ENCODE measurements at regions not wholly inside any gene's neighbourhood (a gene's known extent, or its start where the extent isn't known, plus 50 kb on each side); places are given as distances from the start of the nearest gene placed in this dataset.

- H3K23ac ChIP-seq (ENCODE audit: insufficient read length): no peak overlapping the region
- DNase-seq (ENCODE audit: low read depth in 1 of 2, low spot score in 2 of 2): no peak
- no peak for FAIRE-seq
- WGBS, 2 experiments (ENCODE audit: extremely low coverage in 1 of 2, insufficient coverage in 1 of 2, insufficient read length in 1 of 2, insufficient replicate concordance in 2 of 2, low coverage in 1 of 2, low lambda C conversion rate in 2 of 2, missing lambda C conversion rate in 1 of 2): 92% methylated on average over 14 of the region's 14 CpGs; no CpG with 5 or more reads in 1 of the 2 experiments
- no peak overlapping the region for H3K4me2 ChIP-seq (ENCODE audit: insufficient read depth in 1 of 2, low read depth in 2 of 2, low read length in 2 of 2)
- no peak overlapping the region for H3K18ac ChIP-seq (ENCODE audit: extremely low read depth, low read length)
- no peak overlapping the region for H2AFZ ChIP-seq (ENCODE audit: low read length)
- no peak overlapping the region for H3K56ac ChIP-seq (replicated peaks; ENCODE audit: insufficient read length, low read depth, low read length)
- no peaks in the 10 kb centered on the region for H3K9me3 ChIP-seq (ENCODE audit: insufficient read depth in 2 of 2, low read depth in 1 of 2, low read length in 1 of 2)
- no peak overlapping the region for H4K5ac ChIP-seq (ENCODE audit: insufficient read length, low read depth, low read length)
- no peak overlapping the region for H2BK15ac ChIP-seq (ENCODE audit: low read length)
- no peaks in the 10 kb centered on the region for H3K36me3 ChIP-seq (ENCODE audit: control insufficient read depth in 2 of 4, insufficient read depth in 4 of 4, low read length in 3 of 4)
- no peak overlapping the region for H4K91ac ChIP-seq (replicated peaks; ENCODE audit: insufficient read length, low read length)
- no peaks in the 10 kb centered on the region for H3K79me2 ChIP-seq (ENCODE audit: control insufficient read depth in 1 of 2, insufficient read depth in 2 of 2, low read length in 2 of 2)
- CTCF ChIA-PET (ENCODE audit: partially characterized antibody): interaction anchor here (0.7 to 0.8 kb wide), 2 partner anchors 89 to 421 kb away, joined by 3 to 5 read pairs; no protein-coding TSS in a partner anchor
- H2BK120ac ChIP-seq (replicated peaks; ENCODE audit: low read depth, low read length): no peak overlapping the region
- H4K8ac ChIP-seq (ENCODE audit: extremely low read depth, insufficient read depth, low read length): no peak overlapping the region
- no peaks in the 10 kb centered on the region for H3K27me3 ChIP-seq (replicated peaks in 1 of 4; ENCODE audit: control insufficient read depth in 3 of 4, extremely low read depth in 1 of 4, insufficient read depth in 3 of 4, low read length in 3 of 4)
- POLR2A ChIA-PET (ENCODE audit: partially characterized antibody): no interaction called here
- H3K9ac ChIP-seq (replicated peaks in 1 of 4; ENCODE audit: extremely low read depth in 1 of 4, low read depth in 3 of 4, low read length in 3 of 4): no peak overlapping the region
- H3K23me2 ChIP-seq (ENCODE audit: low read depth, low read length): no peaks in the 10 kb centered on the region
- no peak overlapping the region for H2BK5ac ChIP-seq (ENCODE audit: low read depth, low read length)
- no peak overlapping the region for H3K14ac ChIP-seq (ENCODE audit: insufficient read length)
- no peak overlapping the region for H2BK12ac ChIP-seq (ENCODE audit: low read depth, low read length)
- no peak overlapping the region for H3K4ac ChIP-seq (replicated peaks; ENCODE audit: insufficient read length, low read depth, low read length)
- H3K79me1 ChIP-seq (ENCODE audit: low read depth, low read length): no peaks in the 10 kb centered on the region
- H4K20me1 ChIP-seq (replicated peaks in 1 of 2; ENCODE audit: control insufficient read depth in 1 of 2, insufficient read depth in 2 of 2, low read length in 2 of 2): no peaks in the 10 kb centered on the region
- H3K27ac ChIP-seq (ENCODE audit: low read depth, low read length): no peak overlapping the region
- H2AK5ac ChIP-seq (ENCODE audit: low read depth, low read length): no peak overlapping the region
- H3K4me3 ChIP-seq (ENCODE audit: extremely low read depth in 1 of 4, insufficient read depth in 2 of 4, low read depth in 3 of 4, low read length in 4 of 4): no peak overlapping the region
- peaks cover 0 to 3% (median 0%) of the 10 kb centered on the region in 4 experiments; a peak in 3 of 7 replicates for H3K4me1 ChIP-seq (replicated peaks in 1 of 4; ENCODE audit: control insufficient read depth in 3 of 4, insufficient read depth in 4 of 4, low read length in 3 of 4)
- no peak overlapping the region for H2BK20ac ChIP-seq (ENCODE audit: low read length)
- no peak for TF ChIP-seq E2F6 (IDR thresholded peaks at IDR 0.05)
- no peak for TF ChIP-seq SIN3A (conservative IDR thresholded peaks at IDR 0.05 in 1 of 2, IDR thresholded peaks at IDR 0.05 in 1 of 2; ENCODE audit: low read depth in 1 of 2, low read length in 2 of 2)
- TF ChIP-seq YY1 (IDR thresholded peaks at IDR 0.05; ENCODE audit: low read depth, low read length): no peak
Measured at GRCh38 chr15:95091444-95091843, 860.1 kb downstream of the MCTP2 start.

Measured in H1 (cell line).